H1 (cell line): ENCODE measurements at regions not wholly inside any gene's neighbourhood (a gene's known extent, or its start where the extent isn't known, plus 50 kb on each side); places are given as distances from the start of the nearest gene placed in this dataset.

ENCODE experiments used
- MAX ChIP-seq: IDR thresholded peaks from 2 replicates; pipeline ENCODE4 v1.6.1; 2012; ENCODE audit warnings: inconsistent platforms
- RXRA ChIP-seq: IDR thresholded peaks from 2 replicates; pipeline ENCODE4 v1.6.1; 2011; ENCODE audit warnings: low read depth, mild to moderate bottlenecking, low read length, moderate library complexity; ENCODE audit not compliant: insufficient read depth
- SP1 ChIP-seq: IDR thresholded peaks from 2 replicates; pipeline ENCODE4 v1.6.1; 2011; ENCODE audit warnings: low read depth, low read length

- TF ChIP-seq RXRA: no peak
- no peak for TF ChIP-seq SP1
- TF ChIP-seq MAX: no peak
These were observed 55.1 kb upstream of the BACH2 start (continued) for GRCh38 chr6:90351696-90352095.
